ENCODE measurements at regions not wholly inside any gene's neighbourhood (a gene's known extent, or its start where the extent isn't known, plus 50 kb on each side); places are given as distances from the start of the nearest gene placed in this dataset.

GRCh38 chr4:38243388-38244053 lies 283.3 kb downstream of the PTTG2 start:
- Histone ChIP-seq H3K27ac (ENCODE audit: low read length) (no peak overlapping the region), H3K27me3 (ENCODE audit: control insufficient read depth, insufficient read depth) (no peaks in the 10 kb centered on the region), H3K4me3 (ENCODE audit: low read length) (no peak overlapping the region), H3K9me3 (ENCODE audit: control insufficient read depth, low read length) (no peaks in the 10 kb centered on the region), H3K4me1 (ENCODE audit: control insufficient read depth, insufficient read depth, low read length) (no peaks in the 10 kb centered on the region)
- ATAC-seq (peak in 1 of 2 donors; percentile 57), DNase-seq (no peak)
- intact Hi-C loops (cut with DNase I) = no loop called here
- WGBS = 66% methylated on average over 6 of the region's 6 CpGs

- Histone ChIP-seq H3K27me3 (ENCODE audit: control insufficient read depth, insufficient read depth) (no peaks in the 10 kb centered on the region), H3K27ac (ENCODE audit: low read length) (no peak overlapping the region), H3K4me1 (ENCODE audit: control insufficient read depth, insufficient read depth, low read length) (peaks cover 2% of the 10 kb centered on the region), H3K4me3 (ENCODE audit: low read length) (no peak overlapping the region), H3K9me3 (ENCODE audit: control insufficient read depth, low read length) (no peaks in the 10 kb centered on the region)
- no peak for DNase-seq
- ATAC-seq = no peak
- WGBS = 92% methylated on average over 1 of the region's 1 CpG
- intact Hi-C loops (cut with DNase I) = no loop called here
Observed at GRCh38 chr4:38254825-38255224, 294.6 kb downstream of the PTTG2 start.

- 92% methylated on average over 2 of the region's 2 CpGs for WGBS
Observed at GRCh38 chr4:38255572-38255971, 295.4 kb downstream of the PTTG2 start.

GRCh38 chr4:38266616-38267015 lies 306.4 kb downstream of the PTTG2 start:
- intact Hi-C loops (cut with DNase I) = no loop called here
- Histone ChIP-seq H3K4me3 (ENCODE audit: low read length) (no peak overlapping the region), H3K9me3 (ENCODE audit: control insufficient read depth, low read length) (no peaks in the 10 kb centered on the region), H3K27ac (ENCODE audit: low read length) (no peak overlapping the region), H3K27me3 (ENCODE audit: control insufficient read depth, insufficient read depth) (no peaks in the 10 kb centered on the region), H3K4me1 (ENCODE audit: control insufficient read depth, insufficient read depth, low read length) (no peaks in the 10 kb centered on the region)
- ATAC-seq (peak; percentile 59 to 62), DNase-seq (no peak)
- WGBS = 63% methylated on average over 4 of the region's 4 CpGs

More at GRCh38 chr4:38255572-38255971, 295.4 kb downstream of the PTTG2 start:
- ATAC-seq = no peak
- Histone ChIP-seq H3K4me1 (ENCODE audit: control insufficient read depth, insufficient read depth, low read length) (peaks cover 2% of the 10 kb centered on the region), H3K27ac (ENCODE audit: low read length) (no peak overlapping the region), H3K27me3 (ENCODE audit: control insufficient read depth, insufficient read depth) (no peaks in the 10 kb centered on the region), H3K4me3 (ENCODE audit: low read length) (no peak overlapping the region), H3K9me3 (ENCODE audit: control insufficient read depth, low read length) (no peaks in the 10 kb centered on the region)
- no peak for DNase-seq
- intact Hi-C loops (cut with DNase I) = no loop called here

GRCh38 chr4:38268108-38268820 lies 308.1 kb downstream of the PTTG2 start:
- no peaks in the 10 kb centered on the region for H3K4me1 ChIP-seq (ENCODE audit: control insufficient read depth, insufficient read depth, low read length)
- H3K9me3 ChIP-seq (ENCODE audit: control insufficient read depth, low read length) = no peaks in the 10 kb centered on the region
- DNase-seq (no peak), ATAC-seq (no peak)
- intact Hi-C loops (cut with DNase I) = no loop called here
- no peak overlapping the region for H3K4me3 ChIP-seq (ENCODE audit: low read length)
- no peaks in the 10 kb centered on the region for H3K27me3 ChIP-seq (ENCODE audit: control insufficient read depth, insufficient read depth)
- WGBS = 92% methylated on average over 5 of the region's 5 CpGs
- H3K27ac ChIP-seq (ENCODE audit: low read length) = no peak overlapping the region

GRCh38 chr4:38268837-38269236 lies 308.6 kb downstream of the PTTG2 start:
- H3K27ac ChIP-seq (ENCODE audit: low read length) = no peak overlapping the region
- H3K27me3 ChIP-seq (ENCODE audit: control insufficient read depth, insufficient read depth) = no peaks in the 10 kb centered on the region
- no peak for ATAC-seq
- no peaks in the 10 kb centered on the region for H3K4me1 ChIP-seq (ENCODE audit: control insufficient read depth, insufficient read depth, low read length)
- H3K9me3 ChIP-seq (ENCODE audit: control insufficient read depth, low read length) = no peaks in the 10 kb centered on the region
- no peak for DNase-seq
- intact Hi-C loops (cut with DNase I) = no loop called here
- H3K4me3 ChIP-seq (ENCODE audit: low read length) = no peak overlapping the region
- WGBS = 88% methylated on average over 1 of the region's 1 CpG

GRCh38 chr4:38273407-38273806 lies 313.2 kb downstream of the PTTG2 start:
- H3K4me1 ChIP-seq (ENCODE audit: control insufficient read depth, insufficient read depth, low read length) = no peaks in the 10 kb centered on the region
- ATAC-seq = peak in 1 of 2 donors; percentile 55
- intact Hi-C loops (cut with DNase I) = no loop called here
- H3K27me3 ChIP-seq (ENCODE audit: control insufficient read depth, insufficient read depth) = no peaks in the 10 kb centered on the region
- no peaks in the 10 kb centered on the region for H3K9me3 ChIP-seq (ENCODE audit: control insufficient read depth, low read length)
- H3K27ac ChIP-seq (ENCODE audit: low read length) = no peak overlapping the region
- no peak overlapping the region for H3K4me3 ChIP-seq (ENCODE audit: low read length)
- no peak for DNase-seq

- 86% methylated on average over 5 of the region's 5 CpGs for WGBS
- H3K27ac ChIP-seq (ENCODE audit: low read length) = no peak overlapping the region
- H3K9me3 ChIP-seq (ENCODE audit: control insufficient read depth, low read length) = no peaks in the 10 kb centered on the region
- H3K4me1 ChIP-seq (ENCODE audit: control insufficient read depth, insufficient read depth, low read length) = no peaks in the 10 kb centered on the region
- DNase-seq (no peak), ATAC-seq (no peak)
- H3K27me3 ChIP-seq (ENCODE audit: control insufficient read depth, insufficient read depth) = no peaks in the 10 kb centered on the region
- intact Hi-C loops (cut with DNase I) = no loop called here
- H3K4me3 ChIP-seq (ENCODE audit: low read length) = no peak overlapping the region
Observed at GRCh38 chr4:38275331-38276100, 315.3 kb downstream of the PTTG2 start.

- WGBS = 80% methylated on average over 4 of the region's 4 CpGs
- Histone ChIP-seq H3K4me1 (ENCODE audit: control insufficient read depth, insufficient read depth, low read length) (no peaks in the 10 kb centered on the region), H3K27me3 (ENCODE audit: control insufficient read depth, insufficient read depth) (no peaks in the 10 kb centered on the region), H3K27ac (ENCODE audit: low read length) (no peak overlapping the region), H3K9me3 (ENCODE audit: control insufficient read depth, low read length) (no peaks in the 10 kb centered on the region), H3K4me3 (ENCODE audit: low read length) (no peak overlapping the region)
- intact Hi-C loops (cut with DNase I) = no loop called here
- DNase-seq (no peak), ATAC-seq (no peak)
Observed at GRCh38 chr4:38278255-38278654, 318.1 kb downstream of the PTTG2 start.

- Histone ChIP-seq H3K27ac (ENCODE audit: low read length) (no peak overlapping the region), H3K4me3 (ENCODE audit: low read length) (no peak overlapping the region), H3K4me1 (ENCODE audit: control insufficient read depth, insufficient read depth, low read length) (no peaks in the 10 kb centered on the region), H3K27me3 (ENCODE audit: control insufficient read depth, insufficient read depth) (no peaks in the 10 kb centered on the region), H3K9me3 (ENCODE audit: control insufficient read depth, low read length) (no peaks in the 10 kb centered on the region)
- intact Hi-C loops (cut with DNase I) = no loop called here
- 97% methylated on average over 8 of the region's 8 CpGs for whole genome bisulfite sequencing
- ATAC-seq = no peak
- no peak for DNase-seq
Observed at GRCh38 chr4:38279077-38279476, 318.9 kb downstream of the PTTG2 start.

GRCh38 chr4:38279650-38280322 lies 319.6 kb downstream of the PTTG2 start:
- Histone ChIP-seq H3K4me1 (ENCODE audit: control insufficient read depth, insufficient read depth, low read length) (no peaks in the 10 kb centered on the region), H3K4me3 (ENCODE audit: low read length) (no peak overlapping the region), H3K27ac (ENCODE audit: low read length) (no peak overlapping the region), H3K27me3 (ENCODE audit: control insufficient read depth, insufficient read depth) (no peaks in the 10 kb centered on the region), H3K9me3 (ENCODE audit: control insufficient read depth, low read length) (no peaks in the 10 kb centered on the region)
- DNase-seq (no peak), ATAC-seq (peak in 1 of 2 donors; percentile 56)
- intact Hi-C loops (cut with DNase I) = no loop called here
- WGBS = 83% methylated on average over 9 of the region's 9 CpGs

All from right cardiac atrium (tissue), 5 donors.